ENCODE measurements at regions not wholly inside any gene's neighbourhood (a gene's known extent, or its start where the extent isn't known, plus 50 kb on each side); places are given as distances from the start of the nearest gene placed in this dataset.

- no peak for TF ChIP-seq ZNF565 (CRISPR knock-in tag; conservative IDR thresholded peaks at IDR 0.05; ENCODE audit: low read depth)
- ATAC-seq: no peak
Observed at GRCh38 chr3:165640031-165640430, 197.2 kb downstream of the BCHE start.

- TF ChIP-seq BACH2 (CRISPR knock-in tag; IDR thresholded peaks at IDR 0.05; ENCODE audit: borderline replicate concordance) (no peak), ZNF70 (CRISPR knock-in tag; IDR thresholded peaks at IDR 0.05) (no peak), ZFP3 (CRISPR knock-in tag; IDR thresholded peaks at IDR 0.05) (no peak), SNAI2 (CRISPR knock-in tag; IDR thresholded peaks at IDR 0.05) (no peak), PPARA (CRISPR knock-in tag; IDR thresholded peaks at IDR 0.05; ENCODE audit: borderline replicate concordance) (no peak), CSDC2 (CRISPR knock-in tag; IDR thresholded peaks at IDR 0.05) (no peak), CREB5 (CRISPR knock-in tag; IDR thresholded peaks at IDR 0.05; ENCODE audit: low read depth) (no peak), RARB (CRISPR knock-in tag; IDR thresholded peaks at IDR 0.05) (no peak), TCF4 (CRISPR knock-in tag; IDR thresholded peaks at IDR 0.05; ENCODE audit: borderline replicate concordance) (no peak), ZFP30 (CRISPR knock-in tag; IDR thresholded peaks at IDR 0.05) (no peak), ZNF565 (CRISPR knock-in tag; conservative IDR thresholded peaks at IDR 0.05; ENCODE audit: low read depth) (no peak), TOX (CRISPR knock-in tag; IDR thresholded peaks at IDR 0.05; ENCODE audit: borderline replicate concordance) (no peak), ZNF8 (CRISPR knock-in tag; IDR thresholded peaks at IDR 0.05) (no peak), OSR1 (CRISPR knock-in tag; IDR thresholded peaks at IDR 0.05) (no peak), ZC3H10 (CRISPR knock-in tag; IDR thresholded peaks at IDR 0.05) (no peak), ARNTL (CRISPR knock-in tag; IDR thresholded peaks at IDR 0.05; ENCODE audit: borderline replicate concordance, low read depth) (no peak)
- TF ChIP-seq, protein P1, sequence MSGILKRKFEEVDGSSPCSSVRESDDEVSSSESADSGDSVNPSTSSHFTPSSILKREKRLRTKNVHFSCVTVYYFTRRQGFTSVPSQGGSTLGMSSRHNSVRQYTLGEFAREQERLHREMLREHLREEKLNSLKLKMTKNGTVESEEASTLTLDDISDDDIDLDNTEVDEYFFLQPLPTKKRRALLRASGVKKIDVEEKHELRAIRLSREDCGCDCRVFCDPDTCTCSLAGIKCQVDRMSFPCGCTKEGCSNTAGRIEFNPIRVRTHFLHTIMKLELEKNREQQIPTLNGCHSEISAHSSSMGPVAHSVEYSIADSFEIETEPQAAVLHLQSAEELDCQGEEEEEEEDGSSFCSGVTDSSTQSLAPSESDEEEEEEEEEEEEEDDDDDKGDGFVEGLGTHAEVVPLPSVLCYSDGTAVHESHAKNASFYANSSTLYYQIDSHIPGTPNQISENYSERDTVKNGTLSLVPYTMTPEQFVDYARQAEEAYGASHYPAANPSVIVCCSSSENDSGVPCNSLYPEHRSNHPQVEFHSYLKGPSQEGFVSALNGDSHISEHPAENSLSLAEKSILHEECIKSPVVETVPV (CRISPR knock-in tag; IDR thresholded peaks at IDR 0.05): no peak
- ATAC-seq: no peak
Observed at GRCh38 chr3:165638034-165638433, 199.2 kb downstream of the BCHE start.

- no peak for ATAC-seq
- no peak for TF ChIP-seq GLIS3 (CRISPR knock-in tag; IDR thresholded peaks at IDR 0.05)
- TF ChIP-seq ARNTL (CRISPR knock-in tag; IDR thresholded peaks at IDR 0.05; ENCODE audit: borderline replicate concordance, low read depth): no peak
- TF ChIP-seq ZFP3 (CRISPR knock-in tag; IDR thresholded peaks at IDR 0.05): no peak
- TF ChIP-seq POU6F1 (CRISPR knock-in tag; IDR thresholded peaks at IDR 0.05; ENCODE audit: borderline replicate concordance, low read depth): no peak
- TF ChIP-seq OSR1 (CRISPR knock-in tag; IDR thresholded peaks at IDR 0.05): no peak
- no peak for TF ChIP-seq ZNF70 (CRISPR knock-in tag; IDR thresholded peaks at IDR 0.05)
- no peak for TF ChIP-seq ZFP30 (CRISPR knock-in tag; IDR thresholded peaks at IDR 0.05)
- no peak for TF ChIP-seq SNAI2 (CRISPR knock-in tag; IDR thresholded peaks at IDR 0.05)
- TF ChIP-seq ZNF565 (CRISPR knock-in tag; conservative IDR thresholded peaks at IDR 0.05; ENCODE audit: low read depth): no peak
- TF ChIP-seq, protein P1 (CRISPR knock-in tag; IDR thresholded peaks at IDR 0.05): no peak
- TF ChIP-seq ZNF8 (CRISPR knock-in tag; IDR thresholded peaks at IDR 0.05): no peak
Observed at GRCh38 chr3:165636684-165637015, 200.6 kb downstream of the BCHE start.

- no peak for ATAC-seq
- TF ChIP-seq GLIS3 (CRISPR knock-in tag; IDR thresholded peaks at IDR 0.05) (no peak), OSR1 (CRISPR knock-in tag; IDR thresholded peaks at IDR 0.05) (no peak), SNAI2 (CRISPR knock-in tag; IDR thresholded peaks at IDR 0.05) (no peak), TSHZ2 (CRISPR knock-in tag; IDR thresholded peaks at IDR 0.05) (no peak), RARB (CRISPR knock-in tag; IDR thresholded peaks at IDR 0.05) (no peak), PATZ1 (CRISPR knock-in tag; IDR thresholded peaks at IDR 0.05; ENCODE audit: borderline replicate concordance) (no peak), PPARA (CRISPR knock-in tag; IDR thresholded peaks at IDR 0.05; ENCODE audit: borderline replicate concordance) (no peak), ESRRG (CRISPR knock-in tag; IDR thresholded peaks at IDR 0.05) (no peak), ARNTL (CRISPR knock-in tag; IDR thresholded peaks at IDR 0.05; ENCODE audit: borderline replicate concordance, low read depth) (no peak), ZNF70 (CRISPR knock-in tag; IDR thresholded peaks at IDR 0.05) (no peak), ZC3H10 (CRISPR knock-in tag; IDR thresholded peaks at IDR 0.05) (no peak)
Observed at GRCh38 chr3:165635791-165636683, 201.2 kb downstream of the BCHE start.
